Cardiac muscle cell (in vitro differentiated cells and primary cell): ENCODE measurements at regions not wholly inside any gene's neighbourhood (a gene's known extent, or its start where the extent isn't known, plus 50 kb on each side); places are given as distances from the start of the nearest gene placed in this dataset.
"Not testable (repeated sequence)": the region's sequence is repeated elsewhere in the genome, so short reads cannot be mapped to it uniquely, and the experiment has no call there.

Source experiments
- DNase-seq, 2 donors: peaks; one replicate each; pipeline versions ENCODE4 v3.0.0 to v3.0.0-alpha.2; 2010 to 2017; ENCODE audit warnings: low read depth in 1 of 2, low spot score in 1 of 2
- H3K27ac ChIP-seq: fragments of 200-600 bp; sonication (generic); 2 replicates; pipeline ENCODE4 v1.5.1; 2016
- H3K27me3 ChIP-seq: fragments of 200-600 bp; sonication (generic); 2 replicates; pipeline ENCODE4 v1.6.0; 2016; ENCODE audit warnings: control low read depth
- H3K36me3 ChIP-seq: fragments of 200-600 bp; sonication (generic); 2 replicates; pipeline ENCODE4 v1.5.1; 2016; ENCODE audit warnings: control low read depth
- H3K4me1 ChIP-seq: fragments of 200-600 bp; sonication (generic); 2 replicates; pipeline ENCODE4 v1.8.1; 2017; ENCODE audit warnings: low read depth, mild to moderate bottlenecking, mixed run types
- H3K4me3 ChIP-seq: fragments of 200-600 bp; sonication (generic); 2 replicates; pipeline ENCODE4 v1.5.1; 2016; ENCODE audit warnings: mild to moderate bottlenecking
- H3K9me3 ChIP-seq: fragments of 200-600 bp; sonication (generic); 2 replicates; pipeline ENCODE4 v1.5.1; 2017; ENCODE audit warnings: low read depth, mild to moderate bottlenecking, control low read depth
- CTCF ChIP-seq: IDR thresholded peaks from 2 replicates; pipeline ENCODE4 v1.5.1; 2012; ENCODE audit warnings: low read depth, mild to moderate bottlenecking, low read length

DNA sequence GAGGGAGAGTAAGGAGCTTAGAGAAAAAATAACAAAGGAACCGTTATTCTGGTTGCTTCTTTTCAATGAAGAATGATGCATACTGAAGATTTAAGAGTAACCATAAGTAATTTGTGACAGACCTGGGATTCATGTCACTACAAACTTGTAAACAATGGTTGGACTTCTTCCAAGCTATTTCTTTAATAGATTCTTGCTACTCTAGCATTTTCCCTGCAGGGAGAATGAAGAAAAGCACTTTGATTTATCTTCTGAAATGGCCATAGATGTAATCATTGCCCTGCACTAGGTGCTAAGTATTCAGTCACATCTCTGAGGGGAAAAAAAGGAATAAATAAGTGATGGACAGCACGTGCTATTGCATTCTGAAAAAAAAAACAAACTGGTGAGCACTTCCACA, 606.6 kb upstream of the LRRN3 start:
- Histone ChIP-seq H3K36me3 (no peaks in the 10 kb centered on the region), H3K9me3 (no peaks in the 10 kb centered on the region), H3K4me1 (no peaks in the 10 kb centered on the region), H3K4me3 (no peak overlapping the region), H3K27ac (no peak overlapping the region), H3K27me3 (no peaks in the 10 kb centered on the region)
- TF ChIP-seq CTCF: no peak
- DNase-seq: no peak

GRCh38 chr7:110486549-110486948, 604.4 kb upstream of the LRRN3 start:
- Histone ChIP-seq H3K27me3 (no peaks in the 10 kb centered on the region), H3K9me3 (no peaks in the 10 kb centered on the region), H3K27ac (no peak overlapping the region), H3K4me1 (no peaks in the 10 kb centered on the region), H3K36me3 (no peaks in the 10 kb centered on the region), H3K4me3 (no peak overlapping the region)
- no peak for TF ChIP-seq CTCF
- DNase-seq: no peak

- Histone ChIP-seq H3K27me3 (no peaks in the 10 kb centered on the region), H3K4me1 (peaks cover 4% of the 10 kb centered on the region), H3K9me3 (peaks cover 3% of the 10 kb centered on the region), H3K36me3 (no peaks in the 10 kb centered on the region), H3K4me3 (no peak overlapping the region), H3K27ac (no peak overlapping the region)
- DNase-seq: no peak
- TF ChIP-seq CTCF: no peak
Observed at GRCh38 chr7:110502888-110503465, 588.0 kb upstream of the LRRN3 start.

DNA sequence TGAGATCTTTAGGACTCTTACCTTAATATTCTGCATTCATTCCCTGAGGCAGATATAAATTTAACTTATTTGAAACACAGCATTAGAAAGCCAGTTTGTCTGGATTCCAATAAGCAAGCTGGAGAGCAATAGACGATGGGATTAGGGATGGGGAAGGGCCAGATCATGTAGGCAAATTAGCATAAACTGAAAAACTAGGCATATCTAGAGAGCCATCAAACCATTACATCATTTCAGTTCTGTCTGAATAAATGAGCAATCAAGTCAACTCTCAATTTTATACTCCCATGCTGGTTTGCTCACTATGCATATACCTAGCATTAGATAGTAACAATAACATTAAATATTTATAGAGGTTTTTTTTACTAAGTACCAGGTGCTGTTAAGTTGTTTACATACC, 583.6 kb upstream of the LRRN3 start:
- Histone ChIP-seq H3K4me3 (no peak overlapping the region), H3K27ac (no peak overlapping the region), H3K36me3 (no peaks in the 10 kb centered on the region), H3K4me1 (peaks cover 4% of the 10 kb centered on the region), H3K27me3 (no peaks in the 10 kb centered on the region), H3K9me3 (peaks cover 3% of the 10 kb centered on the region)
- TF ChIP-seq CTCF: no peak
- DNase-seq: no peak

DNA sequence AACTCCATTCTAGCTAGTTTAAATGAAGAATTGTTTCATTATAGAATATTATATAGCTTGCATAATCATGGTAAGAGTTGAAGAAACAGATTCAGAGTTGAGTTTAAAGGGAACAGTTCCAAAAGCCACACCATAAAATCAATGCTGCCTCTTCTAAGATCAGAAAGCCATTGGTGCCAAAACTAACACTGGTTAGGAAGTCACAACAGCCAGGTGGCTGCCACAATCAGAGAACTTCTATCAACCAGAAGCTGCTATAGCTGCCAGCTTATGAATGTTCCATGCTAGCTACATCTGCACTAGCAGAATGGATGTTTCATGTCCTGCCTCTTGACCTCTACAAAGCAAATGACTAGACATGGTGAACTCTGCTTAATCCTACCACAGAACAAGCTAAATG, 583.1 kb upstream of the LRRN3 start:
- TF ChIP-seq CTCF: no peak

DNA sequence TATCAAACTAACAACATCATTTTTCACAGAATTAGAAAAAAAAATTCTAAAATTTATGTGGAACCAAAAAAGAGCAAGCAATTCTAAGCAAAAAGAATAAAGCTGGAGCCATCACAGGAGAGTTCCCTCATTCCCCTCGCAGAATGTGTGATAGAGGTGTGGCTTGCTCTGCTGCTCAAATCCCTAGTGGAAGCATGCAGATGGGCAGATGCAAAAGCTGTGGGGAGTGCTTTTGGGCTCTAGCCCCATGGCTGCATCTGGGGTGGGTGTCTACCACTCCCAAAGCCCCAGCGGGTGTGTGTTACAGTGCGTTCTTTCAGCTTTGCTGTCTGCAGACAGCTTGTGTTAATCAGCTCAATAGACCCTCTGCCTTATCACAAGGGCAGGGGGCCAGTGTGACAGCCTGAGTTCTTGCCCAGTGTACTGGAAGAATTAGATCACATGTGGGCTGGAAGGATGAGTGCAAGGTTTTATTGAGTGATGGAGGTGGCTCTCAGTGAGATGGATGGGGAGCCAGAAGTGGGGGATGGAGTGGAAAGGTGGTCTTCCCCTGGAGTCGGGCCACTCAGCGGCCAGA, 575.9 kb upstream of the LRRN3 start:
- not testable (repeated sequence) for H3K4me3 ChIP-seq, H3K9me3 ChIP-seq, H3K27ac ChIP-seq, DNase-seq, H3K36me3 ChIP-seq, H3K27me3 ChIP-seq
- peaks cover 10% of the 10 kb centered on the region for H3K4me1 ChIP-seq

More for the DNA sequence above, 583.1 kb upstream of the LRRN3 start:
- Histone ChIP-seq H3K4me1 (peaks cover 4% of the 10 kb centered on the region), H3K4me3 (no peak overlapping the region), H3K9me3 (peaks cover 3% of the 10 kb centered on the region), H3K27ac (no peak overlapping the region), H3K36me3 (no peaks in the 10 kb centered on the region), H3K27me3 (no peaks in the 10 kb centered on the region)
- DNase-seq: no peak
